AG10803 (cell line): ENCODE measurements at regions not wholly inside any gene's neighbourhood (a gene's known extent, or its start where the extent isn't known, plus 50 kb on each side); places are given as distances from the start of the nearest gene placed in this dataset.

ENCODE experiments used
- DNase-seq: peaks from one replicate; pipeline ENCODE4 v3.0.0; 2010; ENCODE audit warnings: low read depth
- H3K4me3 ChIP-seq: 2 replicates; pipeline ENCODE4 v1.5.1; 2011; ENCODE audit warnings: mild to moderate bottlenecking, low read length, control low read depth
- TF ChIP-seq, protein P1 (sequence below): conservative IDR thresholded peaks from 2 replicates; pipeline ENCODE4 v1.5.1; 2011; ENCODE audit warnings: mild to moderate bottlenecking, low read length, control low read depth, inconsistent platforms

DNA sequence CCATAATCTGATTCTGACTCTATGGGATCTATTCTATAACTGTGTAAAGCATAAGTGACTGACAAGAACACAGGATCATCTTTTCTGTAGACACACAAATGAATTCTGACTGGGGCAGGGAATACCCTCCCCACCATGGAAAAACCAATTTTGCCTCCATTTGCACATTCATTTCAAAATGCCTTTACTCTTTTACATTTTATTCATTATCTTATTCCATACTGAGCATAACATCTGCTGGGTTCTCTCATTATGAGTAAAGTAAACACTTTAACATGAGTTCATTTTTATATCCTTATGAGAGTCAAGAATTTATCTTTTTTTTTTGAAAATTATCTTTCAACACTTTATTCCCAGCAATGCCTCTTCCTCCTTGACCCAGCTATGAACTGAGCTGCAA, 163.5 kb downstream of the RNF152 start:
- TF ChIP-seq, protein P1, sequence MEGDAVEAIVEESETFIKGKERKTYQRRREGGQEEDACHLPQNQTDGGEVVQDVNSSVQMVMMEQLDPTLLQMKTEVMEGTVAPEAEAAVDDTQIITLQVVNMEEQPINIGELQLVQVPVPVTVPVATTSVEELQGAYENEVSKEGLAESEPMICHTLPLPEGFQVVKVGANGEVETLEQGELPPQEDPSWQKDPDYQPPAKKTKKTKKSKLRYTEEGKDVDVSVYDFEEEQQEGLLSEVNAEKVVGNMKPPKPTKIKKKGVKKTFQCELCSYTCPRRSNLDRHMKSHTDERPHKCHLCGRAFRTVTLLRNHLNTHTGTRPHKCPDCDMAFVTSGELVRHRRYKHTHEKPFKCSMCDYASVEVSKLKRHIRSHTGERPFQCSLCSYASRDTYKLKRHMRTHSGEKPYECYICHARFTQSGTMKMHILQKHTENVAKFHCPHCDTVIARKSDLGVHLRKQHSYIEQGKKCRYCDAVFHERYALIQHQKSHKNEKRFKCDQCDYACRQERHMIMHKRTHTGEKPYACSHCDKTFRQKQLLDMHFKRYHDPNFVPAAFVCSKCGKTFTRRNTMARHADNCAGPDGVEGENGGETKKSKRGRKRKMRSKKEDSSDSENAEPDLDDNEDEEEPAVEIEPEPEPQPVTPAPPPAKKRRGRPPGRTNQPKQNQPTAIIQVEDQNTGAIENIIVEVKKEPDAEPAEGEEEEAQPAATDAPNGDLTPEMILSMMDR, result no peak
- no peak for DNase-seq
- no peak overlapping the region for H3K4me3 ChIP-seq

DNA sequence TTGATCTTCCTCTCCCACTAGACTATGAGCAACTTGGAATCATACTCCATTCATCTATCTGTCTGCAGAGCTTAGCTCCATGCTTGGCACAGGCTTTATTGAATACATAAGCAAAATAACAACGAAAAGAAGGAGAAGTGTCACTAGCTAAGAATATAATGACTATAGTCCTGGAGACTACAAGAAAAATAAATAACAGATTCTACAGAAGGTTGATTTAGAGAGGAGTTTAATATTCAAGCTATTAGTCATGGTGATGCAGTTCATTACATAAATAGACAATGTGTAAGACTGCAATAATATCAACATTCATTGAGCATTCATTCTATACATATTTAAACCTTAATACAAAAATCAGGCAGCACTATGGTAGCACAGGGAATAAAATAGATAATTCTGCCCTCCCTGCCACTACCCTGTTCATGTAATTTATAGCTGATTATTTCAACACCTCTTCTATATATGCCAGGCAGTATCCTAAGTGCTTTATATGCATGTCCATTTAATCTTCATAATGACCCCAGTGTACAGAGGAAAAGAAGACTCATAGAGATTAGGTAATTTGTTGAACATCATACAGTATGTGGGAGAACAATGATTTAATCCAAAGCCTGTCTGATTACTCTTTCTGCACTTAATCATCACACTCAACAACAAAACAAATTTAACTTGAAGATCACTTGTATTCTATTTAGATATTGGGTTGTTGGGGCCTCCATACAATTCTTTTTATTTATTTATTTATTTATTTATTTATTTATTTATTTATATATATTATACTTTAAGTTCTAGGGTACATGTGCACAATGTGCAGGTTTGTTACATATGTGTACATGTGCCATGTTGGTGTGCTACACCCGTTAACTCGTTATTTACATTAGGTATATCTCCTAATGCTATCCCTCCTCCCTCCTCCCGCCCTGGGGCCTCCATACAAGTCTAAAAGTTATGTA, 165.3 kb downstream of the RNF152 start:
- no peak overlapping the region for H3K4me3 ChIP-seq
- DNase-seq, result peak; percentile 19
- TF ChIP-seq, protein P1, result no peak

DNA sequence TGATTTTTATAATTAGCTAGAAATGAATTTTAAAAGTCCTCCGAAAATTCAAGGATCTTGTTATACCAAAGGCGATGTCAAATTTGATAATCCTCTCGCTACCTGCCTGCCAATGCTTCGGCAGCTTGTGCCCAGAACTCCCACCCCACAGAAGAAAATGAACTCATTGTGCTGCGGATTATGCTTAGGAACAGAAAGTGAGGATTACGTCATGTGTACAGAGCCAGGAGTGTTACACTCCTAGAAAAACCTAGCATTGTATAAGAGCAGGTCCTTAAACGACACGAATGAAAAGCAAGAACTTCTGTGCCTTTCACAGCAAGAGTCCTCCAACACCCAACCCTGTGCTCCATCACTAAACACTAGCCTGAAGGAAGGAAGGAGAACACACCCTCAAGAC, 168.3 kb downstream of the RNF152 start:
- DNase-seq, result no peak
- H3K4me3 ChIP-seq, result no peak overlapping the region
- TF ChIP-seq, protein P1, result no peak

GRCh38 chr18:61722247-61722646, 170.6 kb downstream of the RNF152 start:
- DNase-seq, result no peak
- TF ChIP-seq, protein P1, result no peak
- no peak overlapping the region for H3K4me3 ChIP-seq

DNA sequence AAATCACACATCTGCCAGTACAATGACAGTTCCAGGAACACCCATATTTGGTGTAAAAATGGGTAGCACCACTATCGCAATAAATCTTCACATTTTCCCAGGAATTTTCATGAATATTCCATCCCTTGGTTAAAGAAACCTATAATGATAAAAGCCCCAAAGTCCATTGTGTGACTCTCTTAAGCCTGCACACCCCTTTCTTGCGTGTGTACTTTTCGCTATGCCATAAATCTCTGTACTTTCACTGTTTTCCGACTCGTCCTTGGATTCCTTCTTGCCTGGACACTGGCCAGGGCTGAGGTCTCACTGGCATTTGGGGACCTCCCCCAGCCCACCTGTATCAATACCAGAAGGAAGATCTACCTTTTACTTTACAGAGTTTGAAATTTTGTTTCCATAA, 172.3 kb downstream of the RNF152 start:
- no peak overlapping the region for H3K4me3 ChIP-seq
- DNase-seq, result no peak
- TF ChIP-seq, protein P1, result no peak

DNA sequence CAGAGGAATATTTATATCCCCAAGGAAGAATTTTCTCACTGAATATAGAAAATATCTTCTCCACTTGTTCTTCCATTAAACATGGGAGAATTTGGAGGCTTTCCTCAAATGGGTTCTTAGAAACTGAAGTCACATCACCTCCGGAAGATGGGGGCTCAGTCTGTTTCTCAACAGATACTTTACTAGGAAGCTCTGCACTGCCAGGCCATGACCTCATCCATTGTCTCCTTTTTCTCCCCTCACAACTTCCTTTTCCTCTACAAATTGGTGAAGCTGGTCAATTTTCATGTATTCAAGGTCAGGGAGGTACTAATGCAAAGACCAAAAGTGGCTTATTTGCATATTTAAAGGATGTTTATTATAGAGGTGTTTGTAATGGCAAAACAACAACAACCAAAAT, 173.1 kb downstream of the RNF152 start:
- no peak for DNase-seq
- no peak overlapping the region for H3K4me3 ChIP-seq
- TF ChIP-seq, protein P1, result no peak

DNA sequence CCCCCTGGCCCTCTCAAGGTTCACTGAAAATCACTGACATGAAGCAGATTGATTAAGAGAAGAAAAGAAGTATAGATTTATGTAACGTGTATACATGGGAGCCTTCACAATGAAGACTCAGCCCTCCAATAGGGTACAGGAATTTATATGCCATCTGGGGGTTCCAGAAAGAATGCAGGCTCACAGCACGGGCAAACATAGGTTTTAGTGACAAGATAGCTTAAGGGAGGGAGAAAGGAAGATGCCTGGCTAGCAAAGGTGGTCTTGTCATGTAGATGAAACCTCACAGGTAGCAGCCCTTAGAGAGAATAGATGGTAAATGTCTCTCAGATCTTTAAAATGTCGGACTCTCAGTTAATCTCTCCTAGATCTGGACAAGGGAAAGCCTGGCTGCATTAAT, 173.9 kb downstream of the RNF152 start:
- DNase-seq, result no peak
- no peak overlapping the region for H3K4me3 ChIP-seq
- TF ChIP-seq, protein P1, result no peak
